MM.1S (cell line): ENCODE measurements at regions not wholly inside any gene's neighbourhood (a gene's known extent, or its start where the extent isn't known, plus 50 kb on each side); places are given as distances from the start of the nearest gene placed in this dataset.

Experiments
- DNase-seq: peaks from one replicate; pipeline ENCODE4 v3.0.0-alpha.2; 2015
- H2AFZ ChIP-seq: fragments of 300-600 bp; sonication (generic); 2 replicates; pipeline ENCODE4 v1.6.0; 2016; ENCODE audit warnings: antibody characterized with exemption, low read length
- H3F3A ChIP-seq: fragments of 300-600 bp; sonication (generic); 2 replicates; pipeline ENCODE4 v1.6.1; 2016; ENCODE audit warnings: mild to moderate bottlenecking, antibody characterized with exemption, low read length, moderate library complexity, mixed read lengths; ENCODE audit not compliant: insufficient read depth
- H3K27ac ChIP-seq: fragments of 300-600 bp; sonication (generic); 2 replicates; pipeline ENCODE4 v1.5.1; 2016; ENCODE audit warnings: mild to moderate bottlenecking, low read length
- H3K27me3 ChIP-seq: fragments of 300-600 bp; sonication (generic); replicated peaks from 2 replicates; pipeline ENCODE4 v1.6.0; 2016; ENCODE audit warnings: low read length; ENCODE audit not compliant: insufficient read depth
- H3K36me3 ChIP-seq: fragments of 300-600 bp; sonication (generic); replicated peaks from 2 replicates; pipeline ENCODE4 v1.6.1; 2016; ENCODE audit warnings: mild to moderate bottlenecking, low read length, mixed read lengths; ENCODE audit not compliant: insufficient read depth
- H3K4me1 ChIP-seq: fragments of 300-600 bp; sonication (generic); 2 replicates; pipeline ENCODE4 v1.6.1; 2016; ENCODE audit warnings: low read length, mixed read lengths
- H3K4me2 ChIP-seq: fragments of 300-600 bp; sonication (generic); 2 replicates; pipeline ENCODE4 v1.6.0; 2016; ENCODE audit warnings: low read depth, low read length
- H3K4me3 ChIP-seq: fragments of 300-600 bp; sonication (generic); 2 replicates; pipeline ENCODE4 v1.5.1; 2016; ENCODE audit warnings: low read length, mixed read lengths
- H3K79me2 ChIP-seq: fragments of 300-600 bp; sonication (generic); 2 replicates; pipeline ENCODE4 v1.6.1; 2016; ENCODE audit warnings: mixed run types, low read length, mixed read lengths
- H3K9ac ChIP-seq: fragments of 300-600 bp; sonication (generic); 2 replicates; pipeline ENCODE4 v1.6.1; 2016; ENCODE audit warnings: low read length, mixed read lengths
- H3K9me2 ChIP-seq: fragments of 300-600 bp; sonication (generic); replicated peaks from 2 replicates; pipeline ENCODE4 v1.6.1; 2016; ENCODE audit warnings: mild to moderate bottlenecking, low read length, mixed read lengths; ENCODE audit not compliant: insufficient read depth
- H3K9me3 ChIP-seq: fragments of 300-600 bp; sonication (generic); replicated peaks from 2 replicates; pipeline ENCODE4 v1.6.1; 2016; ENCODE audit warnings: mild to moderate bottlenecking, low read length, mixed read lengths; ENCODE audit not compliant: insufficient read depth
- H4K20me1 ChIP-seq: fragments of 300-600 bp; sonication (generic); 2 replicates; pipeline ENCODE4 v1.6.1; 2016; ENCODE audit warnings: mild to moderate bottlenecking, low read length, moderate library complexity, mixed read lengths; ENCODE audit not compliant: insufficient read depth
- CTCF ChIP-seq: fragments of 300-600 bp; sonication (generic); IDR thresholded peaks from 2 replicates; pipeline ENCODE4 v1.5.1; 2016; ENCODE audit warnings: antibody characterized with exemption, low read length, mixed read lengths
- EZH2 ChIP-seq: fragments of 300-600 bp; sonication (generic); optimal IDR thresholded peaks from 2 replicates; pipeline ENCODE3; 2017; ENCODE audit warnings: low read depth, mild to moderate bottlenecking, antibody characterized with exemption, low read length, mixed read lengths
- EZH2phosphoT487 ChIP-seq: fragments of 300-600 bp; sonication (generic); IDR thresholded peaks from 2 replicates; pipeline ENCODE4 v1.6.1; 2018; ENCODE audit warnings: antibody characterized with exemption, low read length

GRCh38 chr7:36788825-36789470, 64.7 kb upstream of the AOAH start:
- H3K36me3 ChIP-seq = no peaks in the 10 kb centered on the region
- TF ChIP-seq EZH2phosphoT487 = no peak
- no peak for TF ChIP-seq CTCF
- no peak for TF ChIP-seq EZH2
- H3K4me2 ChIP-seq = no peak overlapping the region
- no peak overlapping the region for H3K4me3 ChIP-seq
- H3K27me3 ChIP-seq = no peaks in the 10 kb centered on the region
- DNase-seq = no peak
- no peaks in the 10 kb centered on the region for H3K9me2 ChIP-seq
- H3K27ac ChIP-seq = no peak overlapping the region
- no peaks in the 10 kb centered on the region for H4K20me1 ChIP-seq
- H2AFZ ChIP-seq = no peak overlapping the region
- no peaks in the 10 kb centered on the region for H3K9me3 ChIP-seq
- H3F3A ChIP-seq = no peaks in the 10 kb centered on the region
- no peaks in the 10 kb centered on the region for H3K79me2 ChIP-seq
- no peak overlapping the region for H3K9ac ChIP-seq
- no peaks in the 10 kb centered on the region for H3K4me1 ChIP-seq

- TF ChIP-seq EZH2phosphoT487 = no peak
- no peak for TF ChIP-seq EZH2
- TF ChIP-seq CTCF = no peak
- Histone ChIP-seq H2AFZ (no peak overlapping the region), H3F3A (no peaks in the 10 kb centered on the region), H3K4me2 (no peak overlapping the region), H3K36me3 (no peaks in the 10 kb centered on the region), H3K27me3 (no peaks in the 10 kb centered on the region), H3K4me1 (no peaks in the 10 kb centered on the region), H3K27ac (no peak overlapping the region), H3K9ac (no peak overlapping the region), H3K9me2 (no peaks in the 10 kb centered on the region), H4K20me1 (no peaks in the 10 kb centered on the region), H3K9me3 (no peaks in the 10 kb centered on the region), H3K4me3 (no peak overlapping the region), H3K79me2 (no peaks in the 10 kb centered on the region)
- DNase-seq = no peak
Observed at GRCh38 chr7:36787933-36788378, 63.7 kb upstream of the AOAH start.

- no peak for DNase-seq
- no peak overlapping the region for H3K4me2 ChIP-seq
- TF ChIP-seq CTCF (no peak), EZH2 (no peak), EZH2phosphoT487 (no peak)
Observed at GRCh38 chr7:36784991-36785940, 61.0 kb upstream of the AOAH start.

More at GRCh38 chr7:36784991-36785940, 61.0 kb upstream of the AOAH start:
- Histone ChIP-seq H3K9me3 (no peaks in the 10 kb centered on the region), H4K20me1 (no peaks in the 10 kb centered on the region), H3K27me3 (no peaks in the 10 kb centered on the region), H3F3A (no peaks in the 10 kb centered on the region), H3K27ac (no peak overlapping the region), H2AFZ (no peak overlapping the region), H3K79me2 (no peaks in the 10 kb centered on the region), H3K36me3 (no peaks in the 10 kb centered on the region), H3K4me1 (no peaks in the 10 kb centered on the region), H3K9ac (no peak overlapping the region), H3K4me3 (no peak overlapping the region), H3K9me2 (no peaks in the 10 kb centered on the region)
